ENCODE measurements at regions not wholly inside any gene's neighbourhood (a gene's known extent, or its start where the extent isn't known, plus 50 kb on each side); places are given as distances from the start of the nearest gene placed in this dataset.

DNA sequence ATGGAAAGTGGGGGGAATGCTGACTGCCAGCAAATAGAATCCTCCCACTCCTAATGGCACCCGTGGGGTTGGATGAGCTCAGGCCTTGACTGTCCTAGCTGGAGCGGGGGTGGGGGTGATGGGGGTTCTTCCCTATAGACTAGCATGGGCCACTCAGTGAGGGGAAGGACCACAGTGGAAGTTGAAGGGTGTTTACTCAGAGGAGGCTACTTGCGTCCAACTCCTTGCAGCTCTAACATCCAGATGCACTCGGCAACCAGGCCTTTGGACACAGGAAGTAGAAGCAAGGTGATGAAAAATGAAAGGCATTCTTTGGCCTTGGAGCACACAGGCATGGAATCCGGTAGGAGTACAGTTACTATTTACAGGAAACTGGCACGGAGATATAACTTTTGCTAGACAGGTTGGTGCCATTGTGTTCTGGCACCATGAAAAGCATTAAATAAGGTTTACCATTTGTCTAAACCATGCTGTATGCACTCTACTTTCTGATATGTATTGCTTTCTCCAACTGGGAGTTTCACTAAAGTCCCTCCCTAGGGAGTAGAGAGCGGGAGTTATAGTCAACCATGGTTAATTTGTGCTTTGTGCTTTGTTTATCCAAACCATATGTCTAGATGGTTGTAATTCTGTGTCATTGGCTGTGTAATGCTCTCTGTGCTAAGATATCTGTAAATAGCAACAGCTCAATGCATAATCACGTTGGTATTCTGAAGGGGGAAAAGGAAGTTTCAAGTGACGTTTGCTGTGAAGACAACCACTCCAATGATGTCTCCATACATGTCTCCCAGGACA, 125.3 kb downstream of the TSHZ3 start:
- no peak for ATAC-seq
- intact Hi-C loops (cut with micrococcal nuclease), result no loop called here
- no peak for DNase-seq

- no peak for DNase-seq
- ATAC-seq, result no peak
- intact Hi-C loops (cut with micrococcal nuclease), result no loop called here
These were observed 128.7 kb downstream of the TSHZ3 start for GRCh38 chr19:31220540-31220939.

DNA sequence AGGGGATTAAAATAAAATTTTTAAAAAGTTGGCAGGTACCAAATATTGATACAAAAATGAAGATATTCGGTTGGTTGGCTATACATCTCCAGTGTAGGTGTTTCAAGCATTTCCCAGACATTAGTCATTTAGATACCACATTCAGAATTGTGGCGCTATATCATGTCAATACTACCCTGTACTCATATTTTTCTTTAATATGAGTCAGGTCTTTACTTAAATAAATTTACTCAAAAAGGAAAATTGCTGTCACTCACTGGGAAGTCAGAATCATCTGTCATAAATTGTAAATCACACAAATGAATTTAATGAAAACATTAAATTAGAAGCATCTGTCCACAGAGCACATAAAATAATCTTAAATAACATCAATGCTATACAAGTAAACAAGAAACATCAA, 134.2 kb downstream of the TSHZ3 start:
- ATAC-seq, result no peak
- intact Hi-C loops (cut with micrococcal nuclease), result no loop called here

GRCh38 chr19:31214086-31214485, 135.2 kb downstream of the TSHZ3 start:
- ATAC-seq, result peak; percentile 65
- peak; percentile 47 for DNase-seq
- intact Hi-C loops (cut with micrococcal nuclease), result no loop called here

More for the DNA sequence above, 134.2 kb downstream of the TSHZ3 start:
- no peak for DNase-seq

DNA sequence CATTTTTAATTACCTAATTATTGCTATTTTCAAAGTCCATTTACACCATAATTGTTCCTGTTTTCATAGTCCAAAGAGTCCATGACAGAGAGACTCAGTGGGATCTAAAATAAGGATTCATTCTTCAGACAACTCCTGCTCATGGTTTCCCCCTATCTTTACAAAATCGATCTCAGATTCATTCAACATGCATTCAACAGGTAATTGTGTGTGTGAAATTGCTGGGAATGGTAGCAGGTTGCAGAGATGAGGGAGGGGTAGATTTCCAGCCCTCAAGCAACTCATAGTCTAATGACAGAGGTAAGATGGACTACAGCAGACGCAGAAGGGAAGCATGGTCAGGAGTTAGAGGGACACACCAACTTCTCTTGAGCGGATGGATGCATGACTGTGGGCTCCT, 138.1 kb downstream of the TSHZ3 start:
- ATAC-seq (no peak), DNase-seq (no peak)
- intact Hi-C loops (cut with micrococcal nuclease), result no loop called here

GRCh38 chr19:31205887-31206518, 143.2 kb downstream of the TSHZ3 start:
- DNase-seq (no peak), ATAC-seq (no peak)
- intact Hi-C loops (cut with micrococcal nuclease), result no loop called here

DNA sequence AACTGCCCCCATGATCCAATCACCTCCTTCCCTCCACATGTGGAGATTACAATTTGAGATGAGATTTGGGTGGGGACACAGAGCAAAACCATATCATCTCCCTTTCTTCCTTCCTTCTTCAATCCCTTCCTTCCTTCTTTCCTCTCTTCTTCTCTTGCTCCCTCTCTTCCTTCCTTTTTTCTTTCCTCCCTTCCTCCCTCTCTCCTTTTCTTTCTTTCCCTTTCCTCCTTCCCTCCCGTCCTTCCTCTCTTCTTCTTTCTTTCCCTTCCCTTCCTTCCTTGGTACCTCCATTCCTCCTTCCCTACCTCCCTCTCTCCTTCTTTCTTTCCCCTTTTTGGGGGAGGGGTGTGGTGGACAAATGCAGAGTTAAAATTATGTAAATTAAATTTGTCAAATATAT, 145.1 kb downstream of the TSHZ3 start:
- intact Hi-C loops (cut with micrococcal nuclease), result no loop called here
- ATAC-seq, result no peak
- no peak for DNase-seq

DNA sequence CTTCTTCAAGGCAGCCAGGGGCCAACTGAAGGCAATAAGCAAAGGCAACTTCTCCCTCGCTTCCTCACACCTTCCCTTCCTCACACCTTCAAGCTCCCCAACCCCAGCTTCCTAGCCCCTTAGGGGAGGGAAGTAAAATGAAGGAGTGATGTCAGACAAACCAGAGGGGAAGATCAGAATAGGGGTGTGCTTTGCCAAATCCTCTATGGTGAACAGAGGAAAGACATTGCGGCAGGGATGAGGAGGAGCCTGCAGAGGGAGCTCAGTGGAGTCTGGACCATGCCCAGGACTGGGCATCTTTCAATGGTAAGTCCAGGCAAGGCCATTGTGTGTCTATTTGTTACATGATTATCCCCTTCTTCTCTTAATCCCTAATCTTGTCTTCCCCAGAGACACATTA, 164.0 kb downstream of the TSHZ3 start:
- intact Hi-C loops (cut with micrococcal nuclease), result no loop called here
- ATAC-seq, result no peak
- DNase-seq, result no peak

GRCh38 chr19:31181535-31181934, 167.7 kb downstream of the TSHZ3 start:
- no peak for DNase-seq
- no peak for ATAC-seq
- intact Hi-C loops (cut with micrococcal nuclease), result no loop called here

- no peak for DNase-seq
- intact Hi-C loops (cut with micrococcal nuclease), result no loop called here
- no peak for ATAC-seq
These were observed 168.3 kb downstream of the TSHZ3 start for GRCh38 chr19:31180907-31181306.

- intact Hi-C loops (cut with micrococcal nuclease), result no loop called here
- ATAC-seq, result no peak
- DNase-seq, result no peak
These were observed 169.8 kb downstream of the TSHZ3 start for GRCh38 chr19:31179471-31179852.

GRCh38 chr19:31178833-31179470, 170.3 kb downstream of the TSHZ3 start:
- DNase-seq, result no peak
- no peak for ATAC-seq
- intact Hi-C loops (cut with micrococcal nuclease), result no loop called here

DNA sequence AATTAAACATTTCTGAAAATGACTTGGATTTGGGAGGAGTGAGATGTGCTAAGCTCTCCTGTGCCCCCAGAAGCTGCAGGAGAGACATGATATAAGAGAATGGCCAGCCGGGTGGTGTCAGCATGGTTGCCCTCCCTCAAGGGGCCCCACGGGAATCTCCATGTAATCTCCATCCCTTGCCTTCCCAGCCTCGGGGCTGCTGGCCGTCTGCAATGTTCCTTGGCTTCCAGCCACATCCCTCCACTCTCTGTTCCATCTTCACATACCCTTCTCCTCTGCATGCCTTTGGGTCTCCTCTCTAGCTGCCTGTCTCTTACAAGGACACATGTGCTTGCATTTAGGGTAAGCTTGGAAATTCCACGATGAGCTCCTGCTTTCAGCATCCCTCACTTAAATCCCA, 172.0 kb downstream of the TSHZ3 start:
- intact Hi-C loops (cut with micrococcal nuclease), result no loop called here
- no peak for DNase-seq
- ATAC-seq, result no peak

- ATAC-seq, result no peak
- no peak for DNase-seq
These were observed 173.5 kb downstream of the TSHZ3 start for GRCh38 chr19:31175564-31176348.

DNA sequence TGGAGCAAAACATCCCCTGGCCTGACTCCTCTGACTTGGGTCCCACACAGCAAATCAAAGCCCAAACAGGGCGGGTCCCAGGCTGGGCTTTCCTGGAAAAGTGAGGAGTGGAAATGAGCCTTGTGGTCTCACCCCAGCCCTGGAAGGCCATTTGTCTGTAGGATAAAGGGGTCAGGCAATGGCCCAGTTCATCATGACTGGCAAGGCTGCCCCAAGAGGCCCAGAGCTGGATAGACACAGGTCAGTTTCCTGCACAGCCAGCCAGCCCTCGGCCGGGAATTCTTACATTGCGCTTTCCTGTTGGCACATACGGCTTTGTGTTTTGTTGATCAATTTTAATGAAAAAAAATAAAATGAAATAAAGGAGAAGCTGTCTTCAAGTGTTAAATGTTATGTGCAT, 174.3 kb downstream of the TSHZ3 start:
- intact Hi-C loops (cut with micrococcal nuclease), result no loop called here
- no peak for ATAC-seq
- DNase-seq, result no peak

More at GRCh38 chr19:31175564-31176348, 173.5 kb downstream of the TSHZ3 start:
- intact Hi-C loops (cut with micrococcal nuclease), result no loop called here

- ATAC-seq (no peak), DNase-seq (no peak)
- intact Hi-C loops (cut with micrococcal nuclease), result no loop called here
These were observed 175.2 kb downstream of the TSHZ3 start for GRCh38 chr19:31173991-31174390.

GRCh38 chr19:31171936-31172335, 177.3 kb downstream of the TSHZ3 start:
- DNase-seq, result no peak
- intact Hi-C loops (cut with micrococcal nuclease), result no loop called here
- no peak for ATAC-seq

- intact Hi-C loops (cut with micrococcal nuclease), result no loop called here
- DNase-seq (no peak), ATAC-seq (no peak)
These were observed 179.2 kb downstream of the TSHZ3 start for GRCh38 chr19:31170046-31170445.

- intact Hi-C loops (cut with micrococcal nuclease), result no loop called here
- DNase-seq (no peak), ATAC-seq (no peak)
These were observed 181.1 kb downstream of the TSHZ3 start for GRCh38 chr19:31168106-31168625.

- no peak for ATAC-seq
- intact Hi-C loops (cut with micrococcal nuclease), result no loop called here
- no peak for DNase-seq
These were observed 181.5 kb downstream of the TSHZ3 start for GRCh38 chr19:31167690-31168089.

All from left ventricle myocardium superior (tissue), 1 donor.